Mucosa of rectum (tissue), 2 donors: ENCODE measurements at regions not wholly inside any gene's neighbourhood (a gene's known extent, or its start where the extent isn't known, plus 50 kb on each side); places are given as distances from the start of the nearest gene placed in this dataset.

Experiments
- H3K27ac ChIP-seq, 2 donors: one replicate each; pipeline ENCODE4 v1.7.0; 2013; ENCODE audit warnings: inconsistent platforms in 2 of 2, low read depth in 2 of 2, low read length in 2 of 2
- H3K27me3 ChIP-seq, 2 donors: one replicate each; pipeline ENCODE4 v1.7.0; 2013; ENCODE audit warnings: low read length in 2 of 2; ENCODE audit not compliant: control insufficient read depth in 2 of 2, insufficient read depth in 2 of 2
- H3K36me3 ChIP-seq, 2 donors: one replicate each; pipeline ENCODE4 v1.7.0; 2013; ENCODE audit warnings: low read length in 2 of 2; ENCODE audit not compliant: control insufficient read depth in 2 of 2, insufficient read depth in 2 of 2
- H3K4me1 ChIP-seq, 2 donors: one replicate each; pipeline ENCODE4 v1.7.0; 2013; ENCODE audit warnings: low read length in 2 of 2, mild to moderate bottlenecking in 1 of 2; ENCODE audit not compliant: control insufficient read depth in 2 of 2, insufficient read depth in 2 of 2
- H3K4me3 ChIP-seq, 2 donors: one replicate each; pipeline ENCODE4 v1.7.0; 2013; ENCODE audit warnings: low read length in 2 of 2
- H3K9ac ChIP-seq, 2 donors: one replicate each; pipeline ENCODE4 v1.7.0; 2013; ENCODE audit warnings: low read length in 2 of 2, low read depth in 1 of 2, mild to moderate bottlenecking in 1 of 2
- H3K9me3 ChIP-seq, 2 donors: one replicate each; pipeline ENCODE4 v1.7.0; 2013; ENCODE audit warnings: low read length in 2 of 2; ENCODE audit not compliant: control insufficient read depth in 2 of 2
- donor health status: healthy.
- donor health status: Normal muscosa, but diverticular disease.

DNA sequence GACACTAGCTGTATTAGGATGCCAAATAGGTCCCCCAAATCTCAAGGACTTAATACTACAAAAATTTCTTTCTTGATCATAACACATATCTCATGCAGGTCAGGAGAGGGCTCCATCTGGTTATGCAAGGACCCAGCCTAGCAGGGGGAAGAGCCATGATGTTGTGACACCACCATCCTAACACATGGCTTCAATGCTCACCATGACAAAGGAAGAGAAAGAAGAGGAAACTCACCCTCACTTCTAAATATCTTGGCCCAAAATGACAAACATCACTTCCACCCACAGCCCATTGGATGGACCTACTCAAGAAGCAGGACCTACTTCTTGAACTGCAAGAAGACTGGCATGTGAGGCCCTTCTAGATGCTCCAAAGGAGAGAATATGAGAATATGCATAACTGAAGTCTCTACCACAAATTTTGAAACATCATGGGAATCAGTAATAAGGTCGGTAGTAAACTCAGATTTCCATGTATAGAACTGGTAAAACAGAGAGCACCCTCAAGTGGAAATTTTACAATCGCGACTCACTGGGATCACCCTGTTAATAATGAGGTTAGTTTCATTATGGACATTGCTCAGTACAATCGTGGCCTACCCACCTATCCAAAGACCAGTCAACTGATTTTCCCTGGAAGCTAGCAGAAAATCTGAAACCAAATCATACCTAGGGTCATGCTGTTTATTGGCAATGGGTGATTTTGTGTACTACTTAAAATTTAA is 308.2 kb downstream of the ACTL7B start:
- Histone ChIP-seq H3K27ac (no peak overlapping the region), H3K9ac (no peak overlapping the region), H3K36me3 (no peaks in the 10 kb centered on the region), H3K4me3 (no peak overlapping the region), H3K4me1 (no peaks in the 10 kb centered on the region), H3K9me3 (no peaks in the 10 kb centered on the region), H3K27me3 (no peaks in the 10 kb centered on the region)

DNA sequence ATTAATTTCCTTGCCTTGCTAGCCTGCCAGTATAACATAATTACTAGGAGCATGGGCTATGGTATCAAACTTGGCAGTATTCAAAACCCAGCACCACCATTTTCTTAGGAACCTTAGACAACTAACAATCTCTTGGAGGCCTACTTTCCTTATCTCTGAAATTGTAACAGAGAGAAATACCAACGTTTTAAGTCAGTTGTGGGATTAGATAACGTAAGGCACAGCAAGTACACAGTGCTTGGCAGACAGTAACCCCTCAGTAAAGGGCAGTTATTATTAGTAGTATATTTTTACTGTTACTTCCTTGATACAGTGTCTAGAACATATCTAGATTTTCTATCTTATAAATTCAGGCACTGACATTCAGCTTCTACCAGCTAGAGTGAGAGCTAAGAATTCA is 309.6 kb downstream of the ACTL7B start:
- H3K4me1 ChIP-seq = no peaks in the 10 kb centered on the region
- no peaks in the 10 kb centered on the region for H3K36me3 ChIP-seq
- no peak overlapping the region for H3K9ac ChIP-seq
- H3K4me3 ChIP-seq = no peak overlapping the region
- H3K9me3 ChIP-seq = no peaks in the 10 kb centered on the region
- no peaks in the 10 kb centered on the region for H3K27me3 ChIP-seq
- no peak overlapping the region for H3K27ac ChIP-seq

DNA sequence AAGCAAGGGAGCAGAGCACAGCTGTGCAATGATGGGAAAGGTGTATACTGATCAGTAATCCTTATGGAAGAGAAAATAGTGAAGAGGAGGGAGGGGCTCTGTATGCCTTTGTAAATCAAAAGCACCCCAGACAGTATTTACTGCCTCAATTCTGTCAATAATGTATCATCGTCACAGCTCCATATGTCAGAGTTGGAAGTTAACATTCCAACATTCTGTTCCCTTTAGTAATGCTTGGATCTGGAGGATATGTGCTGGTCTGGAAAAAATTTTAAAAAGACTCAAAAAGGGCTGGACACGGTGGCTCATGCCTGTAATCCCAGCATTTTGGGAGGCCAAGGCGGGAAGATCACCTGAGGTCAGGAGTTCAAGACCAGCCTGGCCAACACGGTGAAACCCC is 310.4 kb downstream of the ACTL7B start:
- no peak overlapping the region for H3K4me3 ChIP-seq
- H3K9ac ChIP-seq = no peak overlapping the region
- no peaks in the 10 kb centered on the region for H3K27me3 ChIP-seq
- no peak overlapping the region for H3K27ac ChIP-seq
- H3K4me1 ChIP-seq = no peaks in the 10 kb centered on the region
- H3K9me3 ChIP-seq = no peaks in the 10 kb centered on the region
- no peaks in the 10 kb centered on the region for H3K36me3 ChIP-seq

DNA sequence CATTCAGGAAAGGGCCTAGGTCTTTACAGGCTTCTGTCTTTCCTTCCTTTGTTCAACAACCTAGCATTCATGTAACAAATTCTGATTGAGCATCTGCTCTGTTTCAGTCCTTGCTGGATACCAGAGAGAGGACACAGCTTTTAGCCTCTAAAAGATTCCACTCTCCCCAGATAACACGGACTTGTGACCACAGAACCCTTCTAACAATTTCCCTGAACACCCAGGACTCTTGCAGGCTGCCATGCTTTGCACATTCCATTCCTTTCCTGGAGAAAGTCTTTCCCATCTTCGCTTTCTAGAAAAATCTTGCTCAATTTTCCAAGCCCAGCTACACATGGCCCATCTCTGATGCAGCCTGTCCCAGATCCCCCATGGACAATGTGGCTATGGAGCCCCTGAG is 310.9 kb downstream of the ACTL7B start:
- Histone ChIP-seq H3K27ac (no peak overlapping the region), H3K36me3 (no peaks in the 10 kb centered on the region), H3K27me3 (no peaks in the 10 kb centered on the region), H3K4me3 (no peak overlapping the region), H3K9ac (no peak overlapping the region), H3K4me1 (no peaks in the 10 kb centered on the region), H3K9me3 (no peaks in the 10 kb centered on the region)

DNA sequence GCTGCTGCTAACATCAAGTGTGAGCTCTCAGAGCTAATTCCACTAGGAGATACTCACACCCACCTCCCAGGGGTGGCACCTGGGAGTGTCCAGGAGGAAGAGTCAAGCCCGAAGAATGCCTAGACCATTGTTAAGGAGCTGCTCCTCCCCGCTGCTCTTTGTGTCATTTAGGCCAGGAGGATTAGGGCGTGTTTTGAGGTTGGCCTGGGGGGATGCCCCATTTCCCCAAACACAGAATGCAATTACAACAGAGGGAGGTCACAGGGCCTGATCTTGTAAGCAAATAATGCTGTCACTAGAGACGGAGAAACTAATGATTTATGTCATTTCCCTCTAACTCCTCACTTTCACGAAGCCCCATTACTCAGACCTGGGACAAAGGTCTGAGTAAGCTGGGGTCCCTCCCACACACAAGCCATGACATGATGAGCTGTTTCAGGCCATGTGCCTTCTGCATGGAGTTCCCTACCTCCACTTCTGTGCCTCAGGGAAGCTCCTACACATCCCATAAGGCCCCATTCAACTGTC is 312.5 kb downstream of the ACTL7B start:
- Histone ChIP-seq H3K9ac (no peak overlapping the region), H3K27ac (no peak overlapping the region), H3K9me3 (no peaks in the 10 kb centered on the region), H3K4me3 (no peak overlapping the region), H3K4me1 (no peaks in the 10 kb centered on the region), H3K36me3 (no peaks in the 10 kb centered on the region), H3K27me3 (no peaks in the 10 kb centered on the region)

GRCh38 chr9:108537756-108538155 is 318.0 kb downstream of the ACTL7B start:
- Histone ChIP-seq H3K4me1 (no peaks in the 10 kb centered on the region), H3K4me3 (no peak overlapping the region), H3K36me3 (no peaks in the 10 kb centered on the region), H3K9me3 (no peaks in the 10 kb centered on the region), H3K9ac (no peak overlapping the region), H3K27me3 (no peaks in the 10 kb centered on the region), H3K27ac (no peak overlapping the region)

- Histone ChIP-seq H3K27ac (no peak overlapping the region), H3K36me3 (no peaks in the 10 kb centered on the region), H3K27me3 (no peaks in the 10 kb centered on the region), H3K9ac (no peak overlapping the region), H3K4me1 (no peaks in the 10 kb centered on the region), H3K9me3 (no peaks in the 10 kb centered on the region), H3K4me3 (no peak overlapping the region)
Observed at GRCh38 chr9:108536836-108537601, 318.8 kb downstream of the ACTL7B start.

DNA sequence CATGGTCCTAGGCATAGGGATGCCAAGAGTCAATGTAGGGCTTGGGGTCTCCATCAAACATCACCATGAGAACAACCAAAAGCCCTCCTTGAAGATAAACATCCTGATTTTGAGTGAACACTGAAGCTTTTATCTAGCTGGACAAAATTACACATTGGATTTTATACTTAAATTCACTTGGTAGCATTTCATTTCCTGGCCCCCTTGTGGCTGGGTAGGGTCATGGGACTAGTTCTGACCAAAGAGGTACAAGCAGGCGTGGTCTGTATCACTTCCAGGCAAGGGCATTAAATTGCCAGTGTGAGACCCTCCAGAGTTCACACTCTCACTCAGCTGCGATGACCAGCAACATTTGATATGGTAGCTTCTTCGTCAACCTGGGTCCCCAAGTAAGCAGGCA is 320.3 kb downstream of the ACTL7B start:
- Histone ChIP-seq H3K4me1 (no peaks in the 10 kb centered on the region), H3K27me3 (no peaks in the 10 kb centered on the region), H3K4me3 (no peak overlapping the region), H3K36me3 (no peaks in the 10 kb centered on the region), H3K9ac (no peak overlapping the region), H3K9me3 (no peaks in the 10 kb centered on the region), H3K27ac (no peak overlapping the region)

GRCh38 chr9:108534741-108535140 is 321.0 kb downstream of the ACTL7B start:
- Histone ChIP-seq H3K9me3 (no peaks in the 10 kb centered on the region), H3K4me3 (no peak overlapping the region), H3K27ac (no peak overlapping the region), H3K36me3 (no peaks in the 10 kb centered on the region), H3K4me1 (no peaks in the 10 kb centered on the region), H3K27me3 (no peaks in the 10 kb centered on the region), H3K9ac (no peak overlapping the region)

- no peak overlapping the region for H3K9ac ChIP-seq
- no peaks in the 10 kb centered on the region for H3K9me3 ChIP-seq
- no peaks in the 10 kb centered on the region for H3K4me1 ChIP-seq
- no peak overlapping the region for H3K27ac ChIP-seq
- no peaks in the 10 kb centered on the region for H3K27me3 ChIP-seq
- H3K4me3 ChIP-seq = no peak overlapping the region
- H3K36me3 ChIP-seq = no peaks in the 10 kb centered on the region
Observed at GRCh38 chr9:108530141-108530540, 325.6 kb downstream of the ACTL7B start.
